Neural cell (in vitro differentiated cells): ENCODE measurements at regions not wholly inside any gene's neighbourhood (a gene's known extent, or its start where the extent isn't known, plus 50 kb on each side); places are given as distances from the start of the nearest gene placed in this dataset.

Experiments
- EP300 ChIP-seq: fragments of 450-650 bp; conservative IDR thresholded peaks from 2 replicates; pipeline ENCODE4 v1.6.1; 2014; ENCODE audit warnings: antibody characterized with exemption, mild to moderate bottlenecking, moderate library complexity; ENCODE audit not compliant: poor library complexity, severe bottlenecking
- EZH2 ChIP-seq: fragments of 200-600, 300-800 bp; shearing (Covaris generic), sonication (generic); IDR thresholded peaks from 2 replicates; pipeline ENCODE4 v1.6.1; 2014; ENCODE audit warnings: antibody characterized with exemption, low read length, borderline replicate concordance, mild to moderate bottlenecking; ENCODE audit not compliant: insufficient read depth, poor library complexity, severe bottlenecking
- MXI1 ChIP-seq: fragments of 450-650 bp; conservative IDR thresholded peaks from 2 replicates; pipeline ENCODE4 v1.6.1; 2014; ENCODE audit warnings: antibody characterized with exemption, mild to moderate bottlenecking; ENCODE audit not compliant: poor library complexity, severe bottlenecking
- POLR2AphosphoS5 ChIP-seq: IDR thresholded peaks from 2 replicates; pipeline ENCODE4 v1.6.1; 2012
- RAD21 ChIP-seq: fragments of 450-650 bp; conservative IDR thresholded peaks from 2 replicates; pipeline ENCODE4 v1.6.1; 2014; ENCODE audit warnings: antibody characterized with exemption, mild to moderate bottlenecking, moderate library complexity
- REST ChIP-seq: IDR thresholded peaks from 2 replicates; pipeline ENCODE4 v1.6.1; 2012; ENCODE audit warnings: borderline replicate concordance
- SMC3 ChIP-seq: fragments of 450-650 bp; conservative IDR thresholded peaks from 2 replicates; pipeline ENCODE4 v1.6.1; 2014; ENCODE audit warnings: antibody characterized with exemption, mild to moderate bottlenecking, moderate library complexity; ENCODE audit not compliant: poor library complexity
- TAF1 ChIP-seq: IDR thresholded peaks from 2 replicates; pipeline ENCODE4 v1.6.1; 2012; ENCODE audit warnings: low read depth
- TF ChIP-seq, protein P1 (sequence below): fragments of 450-650 bp; IDR thresholded peaks from 2 replicates; pipeline ENCODE4 v1.5.1; 2014; ENCODE audit warnings: antibody characterized with exemption, mild to moderate bottlenecking, moderate library complexity; ENCODE audit not compliant: poor library complexity, severe bottlenecking

DNA sequence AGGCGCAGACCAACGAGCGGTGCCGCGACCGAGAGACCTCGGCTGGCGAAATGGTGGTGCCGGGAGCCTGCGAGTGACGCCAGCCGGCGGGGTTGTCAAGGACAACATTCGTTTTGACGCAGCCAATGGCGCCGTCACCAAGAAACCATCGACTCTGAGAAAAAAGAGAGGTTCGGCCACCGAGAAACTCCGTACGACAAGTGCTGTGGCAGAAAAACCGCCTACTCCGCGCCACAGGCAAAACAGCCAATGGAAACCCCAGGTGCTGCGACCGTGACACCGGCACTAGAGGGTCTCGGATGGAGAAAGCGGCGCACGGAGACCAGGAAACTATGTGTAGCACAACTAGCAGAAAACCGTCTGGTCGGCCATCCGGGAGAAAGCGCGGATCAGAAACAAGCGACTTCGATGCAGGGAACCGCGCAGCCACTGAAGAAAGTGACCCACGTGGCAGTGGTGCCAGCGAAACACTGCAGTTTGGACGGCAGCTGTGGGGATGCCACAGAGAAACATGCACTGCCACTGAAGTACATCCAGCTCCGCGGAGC is 88.8 kb downstream of the ANXA2R start:
- TF ChIP-seq EZH2: no peak
- TF ChIP-seq, protein P1, sequence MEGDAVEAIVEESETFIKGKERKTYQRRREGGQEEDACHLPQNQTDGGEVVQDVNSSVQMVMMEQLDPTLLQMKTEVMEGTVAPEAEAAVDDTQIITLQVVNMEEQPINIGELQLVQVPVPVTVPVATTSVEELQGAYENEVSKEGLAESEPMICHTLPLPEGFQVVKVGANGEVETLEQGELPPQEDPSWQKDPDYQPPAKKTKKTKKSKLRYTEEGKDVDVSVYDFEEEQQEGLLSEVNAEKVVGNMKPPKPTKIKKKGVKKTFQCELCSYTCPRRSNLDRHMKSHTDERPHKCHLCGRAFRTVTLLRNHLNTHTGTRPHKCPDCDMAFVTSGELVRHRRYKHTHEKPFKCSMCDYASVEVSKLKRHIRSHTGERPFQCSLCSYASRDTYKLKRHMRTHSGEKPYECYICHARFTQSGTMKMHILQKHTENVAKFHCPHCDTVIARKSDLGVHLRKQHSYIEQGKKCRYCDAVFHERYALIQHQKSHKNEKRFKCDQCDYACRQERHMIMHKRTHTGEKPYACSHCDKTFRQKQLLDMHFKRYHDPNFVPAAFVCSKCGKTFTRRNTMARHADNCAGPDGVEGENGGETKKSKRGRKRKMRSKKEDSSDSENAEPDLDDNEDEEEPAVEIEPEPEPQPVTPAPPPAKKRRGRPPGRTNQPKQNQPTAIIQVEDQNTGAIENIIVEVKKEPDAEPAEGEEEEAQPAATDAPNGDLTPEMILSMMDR: no peak
- no peak for TF ChIP-seq RAD21
- TF ChIP-seq REST: no peak
- TF ChIP-seq EP300: no peak
- TF ChIP-seq POLR2AphosphoS5: no peak
- no peak for TF ChIP-seq MXI1
- TF ChIP-seq TAF1: no peak
- TF ChIP-seq SMC3: no peak
